HG02623 (cell line): ENCODE measurements at regions not wholly inside any gene's neighbourhood (a gene's known extent, or its start where the extent isn't known, plus 50 kb on each side); places are given as distances from the start of the nearest gene placed in this dataset.

ENCODE experiments used
- ATAC-seq: cut with Tn5 transposase; IDR thresholded peaks from one replicate; pipeline ENCODE4 v1.9.1; 2021; ENCODE audit warnings: moderate library complexity; ENCODE audit not compliant: unreplicated experiment

- no peak for ATAC-seq
Observed at GRCh38 chr10:43864656-43865055, 216.0 kb upstream of the ZNF32 start.

DNA sequence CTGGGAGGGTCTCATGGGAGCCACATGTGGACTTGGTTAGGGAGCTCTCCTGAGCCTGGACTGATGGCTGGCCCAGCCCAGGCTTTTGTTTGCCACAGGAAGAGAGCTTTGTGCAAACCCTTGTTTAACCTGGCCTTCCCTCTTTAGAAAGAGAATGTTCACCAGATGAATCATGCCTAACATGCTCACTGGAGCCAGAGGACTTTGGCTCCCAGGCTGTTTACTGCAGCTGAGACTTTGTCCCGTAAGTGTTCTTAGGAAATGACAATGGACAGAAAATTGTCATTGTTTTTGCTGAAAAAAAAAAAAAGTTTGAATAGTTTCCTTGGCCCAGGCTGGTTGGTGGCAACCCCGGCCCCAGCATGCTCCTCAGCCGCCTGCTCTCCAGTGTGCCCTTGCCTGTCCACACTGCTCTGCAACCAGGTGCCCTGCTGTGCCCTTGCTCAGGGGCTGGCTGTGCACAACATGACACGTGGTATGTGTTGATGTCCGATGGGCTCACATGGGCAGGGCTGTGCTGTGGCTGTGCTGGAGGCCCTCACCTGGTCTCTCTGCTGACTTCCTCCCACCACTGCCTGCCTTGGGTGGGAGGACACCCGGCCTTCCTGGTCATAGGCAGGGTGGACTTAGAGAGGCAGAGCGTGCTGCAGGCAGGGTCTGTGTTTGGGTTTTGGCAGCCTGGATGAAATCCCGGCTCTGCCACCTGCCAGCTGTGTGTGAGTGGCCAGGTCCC, 215.3 kb upstream of the ZNF32 start:
- ATAC-seq, result no peak

GRCh38 chr10:43863270-43863669, 214.6 kb upstream of the ZNF32 start:
- no peak for ATAC-seq

GRCh38 chr10:43862756-43863155, 214.1 kb upstream of the ZNF32 start:
- ATAC-seq, result no peak

- ATAC-seq, result no peak
Observed at GRCh38 chr10:43861966-43862751, 213.5 kb upstream of the ZNF32 start.

GRCh38 chr10:43859016-43859525, 210.4 kb upstream of the ZNF32 start:
- no peak for ATAC-seq

- ATAC-seq, result no peak
Observed at GRCh38 chr10:43857931-43858315, 209.2 kb upstream of the ZNF32 start.

GRCh38 chr10:43857206-43857930, 208.7 kb upstream of the ZNF32 start:
- no peak for ATAC-seq

DNA sequence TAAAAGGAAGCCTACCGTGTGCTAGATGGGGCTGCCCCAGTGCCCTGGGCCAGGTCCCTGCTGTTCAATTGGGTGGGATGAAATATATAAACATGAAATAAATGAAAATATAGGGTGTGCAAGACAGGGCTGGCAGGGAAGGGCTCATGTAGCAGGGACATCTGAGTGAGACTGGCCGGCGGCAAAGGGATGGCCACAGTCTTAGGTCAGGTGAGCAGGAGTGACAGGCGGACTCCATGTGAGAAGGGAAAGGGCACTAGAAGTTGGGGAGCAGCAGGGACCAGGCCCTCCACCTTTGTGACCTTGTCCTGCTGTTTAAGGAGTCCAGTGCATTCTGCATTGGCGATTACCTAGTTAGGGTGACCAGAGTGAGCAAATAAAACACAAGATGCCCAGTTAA, 207.6 kb upstream of the ZNF32 start:
- no peak for ATAC-seq

DNA sequence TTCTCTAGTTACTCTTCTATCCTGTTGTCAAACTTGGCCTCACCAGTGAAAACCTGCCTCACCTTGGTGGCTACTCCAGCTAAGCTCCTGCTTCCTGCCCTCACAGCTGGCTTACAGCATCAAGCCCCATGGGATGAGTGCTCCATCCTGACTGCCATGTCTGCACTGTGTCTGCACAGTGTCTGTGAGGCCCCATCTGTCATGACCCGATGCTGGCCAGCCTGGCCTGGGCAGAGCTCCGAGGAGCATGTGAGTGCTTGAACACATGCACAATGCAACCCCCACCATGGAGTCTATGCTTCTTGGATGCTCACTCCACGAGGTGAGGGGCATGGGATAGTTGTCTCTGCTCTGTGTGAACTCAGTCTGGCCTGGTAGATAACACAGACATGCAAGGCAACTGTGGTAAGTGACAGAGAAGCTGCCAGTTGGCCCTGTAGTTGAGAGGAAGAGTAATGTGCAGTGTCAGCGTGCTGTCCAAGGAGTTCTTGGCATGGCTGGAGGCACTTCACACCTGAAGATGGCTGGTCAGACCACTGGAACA, 207.1 kb upstream of the ZNF32 start:
- ATAC-seq, result no peak

DNA sequence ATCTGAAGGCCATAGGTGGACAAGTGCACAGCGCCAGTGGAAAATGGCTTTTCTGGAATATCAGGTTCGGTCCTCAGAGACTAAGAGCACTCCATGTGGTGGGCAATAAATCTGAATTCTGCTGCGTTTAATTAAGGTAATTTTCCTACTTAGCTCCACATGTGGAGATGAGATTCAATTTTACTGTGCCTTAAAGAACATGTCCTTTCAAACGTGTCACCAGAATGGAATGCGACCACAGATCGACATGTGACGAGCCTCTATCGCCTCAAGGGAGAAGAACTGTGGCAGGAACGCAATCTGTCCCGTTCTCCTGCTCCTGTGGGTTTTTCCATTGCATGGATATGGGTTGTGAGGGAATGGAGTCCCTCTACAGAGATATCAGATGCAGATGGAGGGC, 205.3 kb upstream of the ZNF32 start:
- ATAC-seq, result no peak

DNA sequence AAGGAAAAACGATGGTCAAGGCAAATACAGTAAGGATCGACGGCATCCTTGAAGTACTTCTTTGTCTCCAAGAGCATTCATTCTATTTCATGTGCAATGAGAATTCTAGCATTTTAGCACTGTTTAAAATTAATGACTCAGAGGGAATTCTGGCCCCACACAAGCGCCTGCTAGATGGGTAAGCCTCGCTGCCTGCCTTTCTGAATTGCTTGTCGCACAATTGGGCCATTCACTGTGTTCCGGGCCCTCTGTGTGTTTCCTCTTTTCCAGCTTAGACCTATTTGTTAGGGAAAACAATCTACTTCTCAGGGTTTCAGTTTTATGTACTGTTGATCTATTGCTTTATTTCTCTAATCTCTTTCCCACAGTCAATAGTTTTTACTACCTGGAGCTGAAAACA, 204.7 kb upstream of the ZNF32 start:
- no peak for ATAC-seq

- no peak for ATAC-seq
Observed at GRCh38 chr10:43852644-43853214, 204.0 kb upstream of the ZNF32 start.

GRCh38 chr10:43852149-43852548, 203.5 kb upstream of the ZNF32 start:
- ATAC-seq, result no peak

GRCh38 chr10:43851030-43851429, 202.3 kb upstream of the ZNF32 start:
- ATAC-seq, result no peak

DNA sequence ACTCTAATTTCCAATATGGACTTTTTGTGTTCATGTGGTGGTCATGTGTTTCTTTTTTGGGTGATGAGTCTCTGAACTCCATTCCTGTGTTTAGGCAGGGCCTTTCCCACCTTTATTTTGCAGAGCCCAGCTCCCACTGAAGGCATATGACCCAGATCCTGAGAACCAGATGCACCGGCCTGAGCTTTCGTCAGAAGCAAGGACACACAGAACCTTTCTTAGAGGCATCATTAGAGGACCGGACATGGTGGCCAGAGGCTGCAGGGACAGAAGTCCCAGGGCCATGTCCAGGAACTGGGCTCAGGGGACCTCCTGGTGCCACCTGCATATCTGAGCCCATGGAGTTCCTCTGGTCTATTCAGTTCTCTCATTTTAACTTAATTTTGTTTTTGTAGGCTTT, 200.9 kb upstream of the ZNF32 start:
- ATAC-seq, result no peak

GRCh38 chr10:43846968-43847367, 198.3 kb upstream of the ZNF32 start:
- no peak for ATAC-seq

- no peak for ATAC-seq
Observed at GRCh38 chr10:43846187-43846680, 197.6 kb upstream of the ZNF32 start.

- no peak for ATAC-seq
Observed at GRCh38 chr10:43845121-43845520, 196.4 kb upstream of the ZNF32 start.

- ATAC-seq, result no peak
Observed at GRCh38 chr10:43844221-43844620, 195.5 kb upstream of the ZNF32 start.
